ENCODE measurements at regions not wholly inside any gene's neighbourhood (a gene's known extent, or its start where the extent isn't known, plus 50 kb on each side); places are given as distances from the start of the nearest gene placed in this dataset.

DNA sequence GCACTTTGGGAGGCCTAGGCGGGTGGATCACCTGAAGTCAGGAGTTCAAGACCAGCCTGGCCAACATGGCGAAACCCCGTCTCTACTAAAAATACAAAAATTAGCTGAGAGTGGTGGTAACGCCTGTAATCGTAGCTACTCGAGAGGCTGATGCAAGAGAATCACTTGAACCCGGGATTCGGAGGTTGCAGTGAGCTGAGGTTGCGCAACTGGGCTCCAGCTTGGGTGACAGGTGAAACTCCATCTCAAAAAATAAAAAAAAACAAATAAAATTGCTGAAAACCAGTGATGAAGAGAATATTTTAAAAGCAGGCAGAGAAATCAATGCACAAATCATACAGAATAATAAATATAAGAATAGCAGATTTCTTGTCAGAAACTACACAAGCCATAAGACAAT, 129.3 kb downstream of the SLIT2 start:
- Histone ChIP-seq H3K27ac (ENCODE audit: low read depth, low read length) (no peak overlapping the region), H3K4me3 (ENCODE audit: low read depth, low read length) (no peak overlapping the region), H3K27me3 (ENCODE audit: control insufficient read depth, insufficient read depth, low read length) (no peaks in the 10 kb centered on the region), H3K36me3 (ENCODE audit: control insufficient read depth, insufficient read depth, low read length) (no peaks in the 10 kb centered on the region), H3K9me3 (ENCODE audit: control insufficient read depth, insufficient read depth, low read length) (no peaks in the 10 kb centered on the region), H3K9ac (ENCODE audit: low read depth, low read length) (no peak overlapping the region), H3K4me1 (ENCODE audit: control insufficient read depth, insufficient read depth, low read length) (peaks cover 6% of the 10 kb centered on the region; the same call in 1 of the 2 replicates)

DNA sequence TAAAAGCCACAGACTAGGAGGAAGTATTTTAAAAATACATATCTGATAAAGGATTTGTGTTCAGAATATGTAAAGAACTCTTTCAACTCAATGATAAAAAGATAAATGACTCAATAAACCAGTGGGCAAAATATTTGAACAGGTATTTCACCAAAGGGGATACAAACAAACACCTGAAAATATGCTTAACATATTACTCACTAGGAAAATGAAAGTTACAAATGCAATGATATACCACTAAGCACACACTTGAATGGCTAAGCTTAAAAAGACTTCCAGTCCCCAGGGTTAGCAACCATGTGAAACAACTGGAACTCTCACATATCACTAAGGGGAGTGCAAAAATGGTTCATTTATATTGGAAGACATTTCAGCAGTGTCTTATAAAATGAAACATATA, 131.6 kb downstream of the SLIT2 start:
- H3K27me3 ChIP-seq (ENCODE audit: control insufficient read depth, insufficient read depth, low read length): no peaks in the 10 kb centered on the region
- no peak overlapping the region for H3K4me3 ChIP-seq (ENCODE audit: low read depth, low read length)
- H3K36me3 ChIP-seq (ENCODE audit: control insufficient read depth, insufficient read depth, low read length): no peaks in the 10 kb centered on the region
- H3K27ac ChIP-seq (ENCODE audit: low read depth, low read length): no peak overlapping the region
- H3K4me1 ChIP-seq (ENCODE audit: control insufficient read depth, insufficient read depth, low read length): peaks cover 6% of the 10 kb centered on the region; the same call in 1 of the 2 replicates
- no peaks in the 10 kb centered on the region for H3K9me3 ChIP-seq (ENCODE audit: control insufficient read depth, insufficient read depth, low read length)
- no peak overlapping the region for H3K9ac ChIP-seq (ENCODE audit: low read depth, low read length)

DNA sequence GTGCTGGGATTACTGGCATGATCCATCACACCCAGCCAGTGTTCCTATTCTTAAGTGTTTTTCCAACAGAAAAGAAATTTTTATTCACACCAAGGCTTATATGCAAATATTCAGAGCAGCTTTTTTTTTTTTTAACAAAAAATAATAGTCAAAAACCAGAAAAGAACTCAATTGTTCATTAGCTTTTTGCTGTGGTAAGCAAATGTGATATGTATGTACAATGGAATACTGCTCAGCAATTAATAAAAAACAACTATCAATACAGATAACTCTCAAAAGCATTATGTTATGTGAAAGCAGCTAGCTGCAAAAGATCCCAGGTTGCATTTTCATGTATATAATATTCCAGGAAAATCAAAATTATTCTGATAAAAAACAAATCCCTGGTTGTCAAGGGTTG, 132.3 kb downstream of the SLIT2 start:
- H3K9ac ChIP-seq (ENCODE audit: low read depth, low read length): no peak overlapping the region
- H3K4me3 ChIP-seq (ENCODE audit: low read depth, low read length): no peak overlapping the region
- no peaks in the 10 kb centered on the region for H3K9me3 ChIP-seq (ENCODE audit: control insufficient read depth, insufficient read depth, low read length)
- no peak overlapping the region for H3K27ac ChIP-seq (ENCODE audit: low read depth, low read length)
- H3K27me3 ChIP-seq (ENCODE audit: control insufficient read depth, insufficient read depth, low read length): no peaks in the 10 kb centered on the region
- peaks cover 6% of the 10 kb centered on the region; the same call in 1 of the 2 replicates for H3K4me1 ChIP-seq (ENCODE audit: control insufficient read depth, insufficient read depth, low read length)
- H3K36me3 ChIP-seq (ENCODE audit: control insufficient read depth, insufficient read depth, low read length): no peaks in the 10 kb centered on the region

DNA sequence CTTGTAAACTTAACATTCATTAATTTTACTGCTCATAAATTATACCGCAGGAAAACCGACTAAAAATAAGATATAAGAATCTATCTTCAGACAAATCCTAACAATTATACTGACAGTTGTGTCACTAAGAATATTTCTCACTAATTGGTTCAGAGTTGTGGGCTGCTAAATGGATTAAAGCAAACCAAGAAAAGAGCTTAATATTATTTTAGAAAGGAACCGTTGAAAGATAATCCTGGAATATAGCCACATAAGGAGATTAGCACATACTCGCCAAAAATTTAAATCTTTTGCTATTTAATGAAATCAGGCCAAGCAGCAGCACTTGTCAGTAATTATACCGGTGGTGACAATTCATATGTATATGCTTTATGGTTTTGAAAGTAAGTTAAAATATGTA, 132.8 kb downstream of the SLIT2 start:
- Histone ChIP-seq H3K4me3 (ENCODE audit: low read depth, low read length) (no peak overlapping the region), H3K27ac (ENCODE audit: low read depth, low read length) (no peak overlapping the region), H3K9ac (ENCODE audit: low read depth, low read length) (no peak overlapping the region), H3K36me3 (ENCODE audit: control insufficient read depth, insufficient read depth, low read length) (no peaks in the 10 kb centered on the region), H3K4me1 (ENCODE audit: control insufficient read depth, insufficient read depth, low read length) (peaks cover 5% of the 10 kb centered on the region; the same call in 1 of the 2 replicates), H3K9me3 (ENCODE audit: control insufficient read depth, insufficient read depth, low read length) (no peaks in the 10 kb centered on the region), H3K27me3 (ENCODE audit: control insufficient read depth, insufficient read depth, low read length) (no peaks in the 10 kb centered on the region)

DNA sequence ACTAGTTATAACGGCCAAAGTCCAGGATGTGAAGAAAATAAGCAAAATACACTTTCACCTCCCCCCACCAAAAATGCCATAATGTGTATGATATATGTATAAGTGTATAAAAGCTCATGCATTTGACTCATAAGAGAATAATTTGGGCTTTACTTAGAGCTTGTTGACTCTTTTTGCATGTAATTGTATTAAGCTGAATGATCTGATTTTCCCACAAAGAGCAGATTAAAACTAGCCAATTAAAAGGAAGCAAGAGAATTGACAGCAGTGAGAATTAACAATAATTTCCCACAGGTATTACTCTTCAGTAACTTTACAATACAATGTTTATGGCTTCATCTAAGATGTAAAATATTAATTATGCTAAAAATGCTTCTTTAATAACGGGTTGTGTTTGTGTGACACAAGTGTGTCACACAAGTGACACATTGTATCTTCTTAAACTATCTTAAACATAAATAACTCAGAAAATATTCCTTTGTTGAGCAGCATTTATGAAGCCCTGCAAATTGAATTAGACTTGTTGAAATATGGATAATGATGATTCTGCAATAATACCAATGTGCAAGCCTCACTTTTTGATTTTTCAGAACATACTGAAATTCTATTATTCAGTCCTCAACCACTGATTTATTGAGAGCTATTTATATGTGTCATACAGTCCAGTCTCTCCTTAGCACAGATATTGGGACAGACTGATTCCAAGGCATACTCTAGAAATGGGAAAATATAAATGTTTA, 134.5 kb downstream of the SLIT2 start:
- Histone ChIP-seq H3K27me3 (ENCODE audit: control insufficient read depth, insufficient read depth, low read length) (no peaks in the 10 kb centered on the region), H3K4me3 (ENCODE audit: low read depth, low read length) (no peak overlapping the region), H3K4me1 (ENCODE audit: control insufficient read depth, insufficient read depth, low read length) (no peaks in the 10 kb centered on the region), H3K9ac (ENCODE audit: low read depth, low read length) (no peak overlapping the region), H3K36me3 (ENCODE audit: control insufficient read depth, insufficient read depth, low read length) (no peaks in the 10 kb centered on the region), H3K9me3 (ENCODE audit: control insufficient read depth, insufficient read depth, low read length) (no peaks in the 10 kb centered on the region), H3K27ac (ENCODE audit: low read depth, low read length) (no peak overlapping the region)

DNA sequence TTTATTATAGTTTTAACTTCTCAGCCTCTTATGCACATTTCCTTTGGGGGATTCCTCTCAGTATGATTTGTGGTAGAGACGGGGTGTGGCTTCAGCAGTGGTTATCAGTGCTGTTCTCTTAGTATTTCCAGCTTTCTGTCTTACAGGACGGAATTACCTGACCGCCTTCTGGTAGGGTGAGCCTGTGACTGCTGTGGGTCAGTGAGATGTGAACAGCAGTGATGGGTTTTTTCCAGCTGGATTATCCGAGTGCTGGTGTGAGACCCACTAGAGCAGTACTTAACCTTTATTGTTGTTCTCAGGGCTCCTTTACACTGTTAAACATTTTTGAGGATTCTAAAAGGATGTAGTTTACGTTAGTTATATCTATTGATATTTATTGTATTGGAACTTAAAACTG, 135.2 kb downstream of the SLIT2 start:
- Histone ChIP-seq H3K36me3 (ENCODE audit: control insufficient read depth, insufficient read depth, low read length) (no peaks in the 10 kb centered on the region), H3K9me3 (ENCODE audit: control insufficient read depth, insufficient read depth, low read length) (no peaks in the 10 kb centered on the region), H3K4me1 (ENCODE audit: control insufficient read depth, insufficient read depth, low read length) (no peaks in the 10 kb centered on the region), H3K4me3 (ENCODE audit: low read depth, low read length) (no peak overlapping the region), H3K27me3 (ENCODE audit: control insufficient read depth, insufficient read depth, low read length) (no peaks in the 10 kb centered on the region), H3K9ac (ENCODE audit: low read depth, low read length) (no peak overlapping the region), H3K27ac (ENCODE audit: low read depth, low read length) (no peak overlapping the region)

DNA sequence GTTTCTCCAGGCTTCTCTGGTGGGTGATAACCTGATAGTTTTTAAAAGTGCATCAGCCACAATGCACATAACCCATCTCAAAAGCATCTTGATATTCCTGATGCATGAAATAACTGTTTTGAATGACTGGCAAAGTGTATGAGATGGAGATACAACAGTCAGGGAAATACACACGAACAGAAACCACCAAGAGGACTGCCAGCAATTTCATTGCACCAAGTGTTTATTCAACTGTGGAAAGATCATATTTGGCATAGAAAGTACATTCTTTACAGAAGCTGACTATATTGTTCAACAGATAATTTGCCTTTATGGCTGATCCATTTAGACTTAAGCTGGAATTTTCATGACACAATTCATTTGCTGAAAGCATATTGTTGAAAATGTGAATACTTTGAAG, 139.5 kb downstream of the SLIT2 start:
- H3K4me1 ChIP-seq (ENCODE audit: control insufficient read depth, insufficient read depth, low read length): peaks cover 9% of the 10 kb centered on the region; the same call in 1 of the 2 replicates
- no peaks in the 10 kb centered on the region for H3K36me3 ChIP-seq (ENCODE audit: control insufficient read depth, insufficient read depth, low read length)
- no peak overlapping the region for H3K9ac ChIP-seq (ENCODE audit: low read depth, low read length)

DNA sequence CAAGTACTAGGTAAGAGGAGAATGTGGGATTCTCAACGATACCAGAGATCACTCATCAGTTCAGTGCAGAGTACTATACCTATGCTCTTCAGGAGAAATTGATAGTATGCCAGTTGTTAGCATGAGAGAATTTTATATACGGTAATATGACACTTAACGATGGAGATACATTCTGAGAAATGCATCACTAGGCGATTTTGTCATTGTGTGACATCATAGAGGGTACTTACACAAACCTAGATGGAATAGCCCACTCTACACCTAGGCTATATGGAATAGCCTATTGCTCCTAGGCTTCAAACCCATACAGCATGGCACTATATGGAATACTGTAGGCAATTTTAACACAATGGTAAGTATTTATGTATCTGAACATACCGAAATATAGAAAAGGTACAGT, 140.2 kb downstream of the SLIT2 start:
- H3K9ac ChIP-seq (ENCODE audit: low read depth, low read length): no peak overlapping the region
- no peaks in the 10 kb centered on the region for H3K36me3 ChIP-seq (ENCODE audit: control insufficient read depth, insufficient read depth, low read length)
- no peaks in the 10 kb centered on the region for H3K9me3 ChIP-seq (ENCODE audit: control insufficient read depth, insufficient read depth, low read length)
- H3K4me3 ChIP-seq (ENCODE audit: low read depth, low read length): no peak overlapping the region
- H3K4me1 ChIP-seq (ENCODE audit: control insufficient read depth, insufficient read depth, low read length): peaks cover 10% of the 10 kb centered on the region; the same call in 1 of the 2 replicates
- no peaks in the 10 kb centered on the region for H3K27me3 ChIP-seq (ENCODE audit: control insufficient read depth, insufficient read depth, low read length)
- no peak overlapping the region for H3K27ac ChIP-seq (ENCODE audit: low read depth, low read length)

More for the DNA sequence above, 139.5 kb downstream of the SLIT2 start:
- H3K27ac ChIP-seq (ENCODE audit: low read depth, low read length): no peak overlapping the region
- H3K9me3 ChIP-seq (ENCODE audit: control insufficient read depth, insufficient read depth, low read length): no peaks in the 10 kb centered on the region
- no peak overlapping the region for H3K4me3 ChIP-seq (ENCODE audit: low read depth, low read length)
- no peaks in the 10 kb centered on the region for H3K27me3 ChIP-seq (ENCODE audit: control insufficient read depth, insufficient read depth, low read length)

DNA sequence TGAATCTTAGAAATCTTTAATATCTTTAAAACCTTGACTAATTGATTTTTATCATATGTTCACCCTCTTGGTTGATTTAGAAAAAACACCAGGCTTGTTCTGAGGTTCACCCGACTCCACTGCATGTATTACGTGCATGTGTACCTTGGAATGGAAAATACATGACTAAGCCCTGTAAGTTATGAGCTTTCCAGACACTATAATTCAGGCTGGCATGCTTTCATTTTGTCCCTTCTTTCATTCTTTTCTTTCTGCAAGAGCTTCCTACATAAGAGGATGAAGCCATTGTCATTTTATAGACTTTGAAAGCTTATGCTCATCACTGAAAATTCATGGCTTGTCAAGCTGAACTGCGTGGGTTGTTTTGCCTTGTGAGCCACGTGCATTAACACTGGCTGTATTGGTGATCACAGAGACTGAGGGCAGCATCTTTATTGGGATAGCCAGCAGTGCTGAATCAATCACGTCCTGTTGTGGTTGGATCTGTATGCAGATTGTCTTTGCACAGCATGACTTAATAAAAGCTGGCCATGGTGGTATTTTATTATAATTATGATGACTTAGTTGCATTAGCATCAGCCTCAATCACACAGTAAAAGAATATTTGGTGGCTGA, 141.9 kb downstream of the SLIT2 start:
- H3K4me3 ChIP-seq (ENCODE audit: low read depth, low read length): no peak overlapping the region
- no peak overlapping the region for H3K9ac ChIP-seq (ENCODE audit: low read depth, low read length)
- H3K9me3 ChIP-seq (ENCODE audit: control insufficient read depth, insufficient read depth, low read length): no peaks in the 10 kb centered on the region
- H3K4me1 ChIP-seq (ENCODE audit: control insufficient read depth, insufficient read depth, low read length): peaks cover 16% of the 10 kb centered on the region; the same call in 1 of the 2 replicates
- H3K27ac ChIP-seq (ENCODE audit: low read depth, low read length): no peak overlapping the region
- H3K36me3 ChIP-seq (ENCODE audit: control insufficient read depth, insufficient read depth, low read length): no peaks in the 10 kb centered on the region
- H3K27me3 ChIP-seq (ENCODE audit: control insufficient read depth, insufficient read depth, low read length): no peaks in the 10 kb centered on the region

DNA sequence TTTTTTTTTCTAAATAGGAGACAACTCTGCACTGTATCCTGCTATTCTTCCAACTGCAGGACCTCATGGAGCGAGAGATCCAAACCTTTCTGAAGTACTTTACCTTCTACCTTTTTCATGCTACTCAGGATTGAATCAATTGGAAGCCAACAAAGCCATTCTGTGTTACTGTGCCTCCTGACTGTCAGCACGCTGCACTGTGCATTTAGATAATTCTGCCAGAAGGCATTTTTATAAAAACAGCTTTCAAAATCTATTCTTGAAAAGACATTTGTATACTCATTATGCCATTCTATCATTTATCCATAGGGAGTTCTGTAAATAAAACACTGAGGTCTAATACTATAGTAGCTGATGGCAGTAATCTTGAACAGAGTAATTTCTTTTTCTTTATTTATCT, 142.8 kb downstream of the SLIT2 start:
- no peaks in the 10 kb centered on the region for H3K36me3 ChIP-seq (ENCODE audit: control insufficient read depth, insufficient read depth, low read length)
- peaks cover 16% of the 10 kb centered on the region; the same call in 1 of the 2 replicates for H3K4me1 ChIP-seq (ENCODE audit: control insufficient read depth, insufficient read depth, low read length)
- H3K9me3 ChIP-seq (ENCODE audit: control insufficient read depth, insufficient read depth, low read length): no peaks in the 10 kb centered on the region
- H3K27ac ChIP-seq (ENCODE audit: low read depth, low read length): no peak overlapping the region
- H3K9ac ChIP-seq (ENCODE audit: low read depth, low read length): no peak overlapping the region
- H3K4me3 ChIP-seq (ENCODE audit: low read depth, low read length): no peak overlapping the region
- no peaks in the 10 kb centered on the region for H3K27me3 ChIP-seq (ENCODE audit: control insufficient read depth, insufficient read depth, low read length)

DNA sequence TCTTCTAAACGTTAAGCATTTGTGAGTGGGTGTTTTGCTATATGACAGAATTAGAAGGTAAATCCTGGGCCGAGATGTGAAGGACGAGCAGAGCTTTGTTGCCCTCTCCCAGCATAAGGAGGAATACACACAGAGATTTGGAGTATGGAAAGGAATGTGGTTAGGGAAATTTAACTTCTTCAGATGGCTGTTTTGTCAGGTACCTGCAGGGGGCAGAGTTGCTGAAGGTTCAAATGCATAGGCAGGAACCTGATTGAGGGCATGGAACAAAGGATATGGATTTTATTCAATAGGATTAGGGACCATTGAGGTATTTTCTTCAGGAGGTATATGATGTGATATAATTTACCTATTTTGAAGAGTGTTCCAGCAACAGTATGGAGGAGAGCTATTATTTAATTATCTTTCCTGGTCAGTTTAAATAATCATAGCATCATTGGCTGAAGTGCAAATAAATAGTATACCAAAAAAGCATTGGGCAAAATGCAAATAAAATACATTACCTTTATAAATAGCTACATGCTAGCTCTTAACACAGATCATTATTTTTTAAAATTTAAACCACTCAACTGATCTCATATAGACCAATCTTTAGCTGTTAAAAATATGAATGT, 143.6 kb downstream of the SLIT2 start:
- Histone ChIP-seq H3K27me3 (ENCODE audit: control insufficient read depth, insufficient read depth, low read length) (no peaks in the 10 kb centered on the region), H3K9me3 (ENCODE audit: control insufficient read depth, insufficient read depth, low read length) (no peaks in the 10 kb centered on the region), H3K9ac (ENCODE audit: low read depth, low read length) (no peak overlapping the region)

More for the DNA sequence above, 143.6 kb downstream of the SLIT2 start:
- no peaks in the 10 kb centered on the region for H3K36me3 ChIP-seq (ENCODE audit: control insufficient read depth, insufficient read depth, low read length)
- H3K27ac ChIP-seq (ENCODE audit: low read depth, low read length): no peak overlapping the region
- no peak overlapping the region for H3K4me3 ChIP-seq (ENCODE audit: low read depth, low read length)
- H3K4me1 ChIP-seq (ENCODE audit: control insufficient read depth, insufficient read depth, low read length): peaks cover 16% of the 10 kb centered on the region; the same call in 1 of the 2 replicates
